ENCODE measurements at regions not wholly inside any gene's neighbourhood (a gene's known extent, or its start where the extent isn't known, plus 50 kb on each side); places are given as distances from the start of the nearest gene placed in this dataset.

- H3K4me3 Mint-ChIP-seq, result no peak overlapping the region
- DNase-seq, result no peak
- H3K27me3 Mint-ChIP-seq, result peaks cover 4 to 5% of the 10 kb centered on the region in 2 donors
- CTCF ChIA-PET (ENCODE audit: partially characterized antibody), result no interaction called here
- H3K27ac Mint-ChIP-seq, result no peak overlapping the region
- no peaks in the 10 kb centered on the region for H3K36me3 ChIP-seq (ENCODE audit: insufficient read depth, low read length)
- no peaks in the 10 kb centered on the region for H3K27me3 ChIP-seq (ENCODE audit: insufficient read depth, low read length)
- no peaks in the 10 kb centered on the region for H3K9me3 ChIP-seq (ENCODE audit: control insufficient read depth in 1 of 2, low read length in 2 of 2)
- POLR2A ChIA-PET (ENCODE audit: partially characterized antibody), result no interaction called here
- no peak overlapping the region for H3K4me3 ChIP-seq (ENCODE audit: low read length in 2 of 2)
- no peaks in the 10 kb centered on the region for H3K4me1 ChIP-seq (ENCODE audit: insufficient read depth, low read length)
- no peaks in the 10 kb centered on the region for H3K36me3 Mint-ChIP-seq
- peaks cover 0 to 3% (median 0%) of the 10 kb centered on the region in 8 donors for H3K9me3 Mint-ChIP-seq
- intact Hi-C loops (cut with micrococcal nuclease), result no loop called here
- H3K27ac ChIP-seq (ENCODE audit: low read depth, low read length), result no peak overlapping the region
- H3K4me1 Mint-ChIP-seq, result no peaks in the 10 kb centered on the region
Measured at GRCh38 chr10:94192333-94192732, 170.4 kb downstream of the NOC3L start.

GRCh38 chr10:94192974-94193373 lies 169.8 kb downstream of the NOC3L start:
- ChIA-PET POLR2A (ENCODE audit: partially characterized antibody) (no interaction called here), CTCF (ENCODE audit: partially characterized antibody) (no interaction called here)
- H3K4me1 ChIP-seq (ENCODE audit: insufficient read depth, low read length), result no peaks in the 10 kb centered on the region
- Mint-ChIP-seq H3K4me1 (no peaks in the 10 kb centered on the region), H3K9me3 (peaks cover 0 to 3% (median 0%) of the 10 kb centered on the region in 8 donors), H3K36me3 (no peaks in the 10 kb centered on the region), H3K4me3 (no peak overlapping the region), H3K27ac (no peak overlapping the region), H3K27me3 (peaks cover 3 to 4% of the 10 kb centered on the region in 2 donors)
- H3K27ac ChIP-seq (ENCODE audit: low read depth, low read length), result no peak overlapping the region
- H3K36me3 ChIP-seq (ENCODE audit: insufficient read depth, low read length), result no peaks in the 10 kb centered on the region
- H3K27me3 ChIP-seq (ENCODE audit: insufficient read depth, low read length), result no peaks in the 10 kb centered on the region
- no peaks in the 10 kb centered on the region for H3K9me3 ChIP-seq (ENCODE audit: control insufficient read depth in 1 of 2, low read length in 2 of 2)
- intact Hi-C loops (cut with micrococcal nuclease), result no loop called here
- H3K4me3 ChIP-seq (ENCODE audit: low read length in 2 of 2), result no peak overlapping the region
- no peak for DNase-seq

GRCh38 chr10:94193466-94193924 lies 169.2 kb downstream of the NOC3L start:
- POLR2A ChIA-PET (ENCODE audit: partially characterized antibody), result no interaction called here
- Histone ChIP-seq H3K27me3 (ENCODE audit: insufficient read depth, low read length) (no peaks in the 10 kb centered on the region), H3K9me3 (ENCODE audit: control insufficient read depth in 1 of 2, low read length in 2 of 2) (no peaks in the 10 kb centered on the region), H3K4me1 (ENCODE audit: insufficient read depth, low read length) (no peaks in the 10 kb centered on the region), H3K4me3 (ENCODE audit: low read length in 2 of 2) (no peak overlapping the region), H3K27ac (ENCODE audit: low read depth, low read length) (no peak overlapping the region), H3K36me3 (ENCODE audit: insufficient read depth, low read length) (no peaks in the 10 kb centered on the region)
- peaks cover 3 to 4% of the 10 kb centered on the region in 2 donors for H3K27me3 Mint-ChIP-seq
- H3K9me3 Mint-ChIP-seq, result peaks cover 0 to 3% (median 0%) of the 10 kb centered on the region in 8 donors
- CTCF ChIA-PET (ENCODE audit: partially characterized antibody), result no interaction called here
- H3K27ac Mint-ChIP-seq, result no peak overlapping the region
- no peaks in the 10 kb centered on the region for H3K36me3 Mint-ChIP-seq
- DNase-seq, result no peak
- intact Hi-C loops (cut with micrococcal nuclease), result no loop called here
- no peak overlapping the region for H3K4me3 Mint-ChIP-seq
- H3K4me1 Mint-ChIP-seq, result no peaks in the 10 kb centered on the region

- Mint-ChIP-seq H3K9me3 (peaks cover 0 to 3% (median 0%) of the 10 kb centered on the region in 8 donors), H3K4me1 (no peaks in the 10 kb centered on the region), H3K4me3 (no peak overlapping the region), H3K27me3 (peaks cover 3% of the 10 kb centered on the region in 2 donors), H3K36me3 (no peaks in the 10 kb centered on the region), H3K27ac (no peak overlapping the region)
- Histone ChIP-seq H3K9me3 (ENCODE audit: control insufficient read depth in 1 of 2, low read length in 2 of 2) (no peaks in the 10 kb centered on the region), H3K36me3 (ENCODE audit: insufficient read depth, low read length) (no peaks in the 10 kb centered on the region), H3K4me3 (ENCODE audit: low read length in 2 of 2) (no peak overlapping the region), H3K27ac (ENCODE audit: low read depth, low read length) (no peak overlapping the region), H3K27me3 (ENCODE audit: insufficient read depth, low read length) (no peaks in the 10 kb centered on the region), H3K4me1 (ENCODE audit: insufficient read depth, low read length) (no peaks in the 10 kb centered on the region)
- CTCF ChIA-PET (ENCODE audit: partially characterized antibody), result no interaction called here
- DNase-seq, result no peak
- POLR2A ChIA-PET (ENCODE audit: partially characterized antibody), result no interaction called here
- intact Hi-C loops (cut with micrococcal nuclease), result no loop called here
Measured at GRCh38 chr10:94194256-94194655, 168.5 kb downstream of the NOC3L start.

- ChIA-PET CTCF (ENCODE audit: partially characterized antibody) (no interaction called here), POLR2A (ENCODE audit: partially characterized antibody) (no interaction called here)
- H3K27ac ChIP-seq (ENCODE audit: low read depth, low read length), result no peak overlapping the region
- H3K9me3 ChIP-seq (ENCODE audit: control insufficient read depth in 1 of 2, low read length in 2 of 2), result no peaks in the 10 kb centered on the region
- intact Hi-C loops (cut with micrococcal nuclease), result no loop called here
- no peak overlapping the region for H3K4me3 Mint-ChIP-seq
- H3K4me3 ChIP-seq (ENCODE audit: low read length in 2 of 2), result no peak overlapping the region
- no peaks in the 10 kb centered on the region for H3K4me1 Mint-ChIP-seq
- H3K4me1 ChIP-seq (ENCODE audit: insufficient read depth, low read length), result no peaks in the 10 kb centered on the region
- no peaks in the 10 kb centered on the region for H3K36me3 ChIP-seq (ENCODE audit: insufficient read depth, low read length)
- DNase-seq, result no peak
- H3K27me3 Mint-ChIP-seq, result peaks cover 2% of the 10 kb centered on the region in 2 donors
- no peak overlapping the region for H3K27ac Mint-ChIP-seq
- H3K27me3 ChIP-seq (ENCODE audit: insufficient read depth, low read length), result no peaks in the 10 kb centered on the region
- H3K9me3 Mint-ChIP-seq, result no peaks in the 10 kb centered on the region
- H3K36me3 Mint-ChIP-seq, result no peaks in the 10 kb centered on the region
Measured at GRCh38 chr10:94197241-94197640, 165.5 kb downstream of the NOC3L start.

- H3K9me3 Mint-ChIP-seq, result no peaks in the 10 kb centered on the region
- no peaks in the 10 kb centered on the region for H3K4me1 Mint-ChIP-seq
Measured at GRCh38 chr10:94198324-94198723, 164.4 kb downstream of the NOC3L start.

GRCh38 chr10:94199565-94199964 lies 163.2 kb downstream of the NOC3L start:
- intact Hi-C loops (cut with micrococcal nuclease), result no loop called here
- no peak overlapping the region for H3K27ac Mint-ChIP-seq
- POLR2A ChIA-PET (ENCODE audit: partially characterized antibody), result no interaction called here
- H3K9me3 Mint-ChIP-seq, result no peaks in the 10 kb centered on the region
- Histone ChIP-seq H3K4me1 (ENCODE audit: insufficient read depth, low read length) (no peaks in the 10 kb centered on the region), H3K27me3 (ENCODE audit: insufficient read depth, low read length) (no peaks in the 10 kb centered on the region), H3K4me3 (ENCODE audit: low read length in 2 of 2) (no peak overlapping the region), H3K36me3 (ENCODE audit: insufficient read depth, low read length) (no peaks in the 10 kb centered on the region), H3K27ac (ENCODE audit: low read depth, low read length) (no peak overlapping the region), H3K9me3 (ENCODE audit: control insufficient read depth in 1 of 2, low read length in 2 of 2) (no peaks in the 10 kb centered on the region)
- no peak for DNase-seq
- H3K4me3 Mint-ChIP-seq, result no peak overlapping the region
- no peaks in the 10 kb centered on the region for H3K36me3 Mint-ChIP-seq
- H3K27me3 Mint-ChIP-seq, result peaks cover 2% of the 10 kb centered on the region in 2 donors
- H3K4me1 Mint-ChIP-seq, result peaks cover 0 to 1% (median 0%) of the 10 kb centered on the region in 4 donors
- CTCF ChIA-PET (ENCODE audit: partially characterized antibody), result no interaction called here

More at GRCh38 chr10:94198324-94198723, 164.4 kb downstream of the NOC3L start:
- Mint-ChIP-seq H3K27ac (no peak overlapping the region), H3K4me3 (no peak overlapping the region), H3K36me3 (no peaks in the 10 kb centered on the region), H3K27me3 (peaks cover 2% of the 10 kb centered on the region in 2 donors)
- Histone ChIP-seq H3K9me3 (ENCODE audit: control insufficient read depth in 1 of 2, low read length in 2 of 2) (no peaks in the 10 kb centered on the region), H3K4me1 (ENCODE audit: insufficient read depth, low read length) (no peaks in the 10 kb centered on the region), H3K27me3 (ENCODE audit: insufficient read depth, low read length) (no peaks in the 10 kb centered on the region), H3K36me3 (ENCODE audit: insufficient read depth, low read length) (no peaks in the 10 kb centered on the region), H3K27ac (ENCODE audit: low read depth, low read length) (no peak overlapping the region), H3K4me3 (ENCODE audit: low read length in 2 of 2) (no peak overlapping the region)
- intact Hi-C loops (cut with micrococcal nuclease), result no loop called here
- DNase-seq, result no peak
- CTCF ChIA-PET (ENCODE audit: partially characterized antibody), result no interaction called here
- POLR2A ChIA-PET (ENCODE audit: partially characterized antibody), result no interaction called here

Measured in CD4-positive, alpha-beta memory T cell (primary cell).